GM10248 (cell line): ENCODE measurements at regions not wholly inside any gene's neighbourhood (a gene's known extent, or its start where the extent isn't known, plus 50 kb on each side); places are given as distances from the start of the nearest gene placed in this dataset.

Source experiments
- CTCF ChIA-PET: fragments of 300-600 bp; sonication (Branson Sonifier 250); formaldehyde crosslinking; extraction: SDS; loops from one replicate; lab custom pipeline; 2021; ENCODE audit warnings: antibody characterized with exemption; lab: Yijun Ruan, JAX
- POLR2A ChIA-PET: fragments of 350-650 bp; sonication (Branson Sonifier 250); formaldehyde crosslinking; extraction: SDS; loops from one replicate; lab custom pipeline; 2020; ENCODE audit warnings: antibody characterized with exemption; lab: Yijun Ruan, JAX
- DNase-seq: peaks from one replicate; pipeline ENCODE4 v3.0.0; 2012; ENCODE audit errors: extremely low spot score
- TF ChIP-seq, protein P1 (sequence below): IDR thresholded peaks from 2 replicates; pipeline ENCODE4 v1.5.1; 2012; ENCODE audit warnings: mild to moderate bottlenecking, low read depth; ENCODE audit errors: extremely low read depth, missing control alignments, control extremely low read depth

GRCh38 chr17:79315358-79316105, 240.9 kb downstream of the ENGASE start:
- DNase-seq = no peak
- CTCF ChIA-PET = no interaction called here
- POLR2A ChIA-PET = no interaction called here
- TF ChIP-seq, protein P1, sequence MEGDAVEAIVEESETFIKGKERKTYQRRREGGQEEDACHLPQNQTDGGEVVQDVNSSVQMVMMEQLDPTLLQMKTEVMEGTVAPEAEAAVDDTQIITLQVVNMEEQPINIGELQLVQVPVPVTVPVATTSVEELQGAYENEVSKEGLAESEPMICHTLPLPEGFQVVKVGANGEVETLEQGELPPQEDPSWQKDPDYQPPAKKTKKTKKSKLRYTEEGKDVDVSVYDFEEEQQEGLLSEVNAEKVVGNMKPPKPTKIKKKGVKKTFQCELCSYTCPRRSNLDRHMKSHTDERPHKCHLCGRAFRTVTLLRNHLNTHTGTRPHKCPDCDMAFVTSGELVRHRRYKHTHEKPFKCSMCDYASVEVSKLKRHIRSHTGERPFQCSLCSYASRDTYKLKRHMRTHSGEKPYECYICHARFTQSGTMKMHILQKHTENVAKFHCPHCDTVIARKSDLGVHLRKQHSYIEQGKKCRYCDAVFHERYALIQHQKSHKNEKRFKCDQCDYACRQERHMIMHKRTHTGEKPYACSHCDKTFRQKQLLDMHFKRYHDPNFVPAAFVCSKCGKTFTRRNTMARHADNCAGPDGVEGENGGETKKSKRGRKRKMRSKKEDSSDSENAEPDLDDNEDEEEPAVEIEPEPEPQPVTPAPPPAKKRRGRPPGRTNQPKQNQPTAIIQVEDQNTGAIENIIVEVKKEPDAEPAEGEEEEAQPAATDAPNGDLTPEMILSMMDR = no peak

GRCh38 chr17:79314617-79315357, 240.2 kb downstream of the ENGASE start:
- no peak for DNase-seq
- TF ChIP-seq, protein P1 = no peak
- ChIA-PET POLR2A (no interaction called here), CTCF (interaction anchor here (0.9 kb wide), 1 partner anchor 10 kb away, joined by 3 read pairs; no protein-coding TSS in a partner anchor)

GRCh38 chr17:79311373-79311772, 236.7 kb downstream of the ENGASE start:
- ChIA-PET POLR2A (no interaction called here), CTCF (interaction anchor here (0.7 kb wide), 1 partner anchor 81 kb away, joined by 3 read pairs; no protein-coding TSS in a partner anchor)
- TF ChIP-seq, protein P1 = no peak
- DNase-seq = no peak

GRCh38 chr17:79306424-79307318, 232.0 kb downstream of the ENGASE start:
- DNase-seq = no peak
- POLR2A ChIA-PET = no interaction called here
- TF ChIP-seq, protein P1 = no peak
- CTCF ChIA-PET = interaction anchor here (1.1 kb wide), 1 partner anchor 9 kb away, joined by 3 read pairs; no protein-coding TSS in a partner anchor

- CTCF ChIA-PET = interaction anchor here (1.1 kb wide), 1 partner anchor 8 kb away, joined by 3 read pairs; no protein-coding TSS in a partner anchor
- no peak for DNase-seq
- POLR2A ChIA-PET = no interaction called here
- TF ChIP-seq, protein P1 = no peak
Observed at GRCh38 chr17:79305768-79306423, 231.3 kb downstream of the ENGASE start.
